ENCODE measurements at regions not wholly inside any gene's neighbourhood (a gene's known extent, or its start where the extent isn't known, plus 50 kb on each side); places are given as distances from the start of the nearest gene placed in this dataset.

DNA sequence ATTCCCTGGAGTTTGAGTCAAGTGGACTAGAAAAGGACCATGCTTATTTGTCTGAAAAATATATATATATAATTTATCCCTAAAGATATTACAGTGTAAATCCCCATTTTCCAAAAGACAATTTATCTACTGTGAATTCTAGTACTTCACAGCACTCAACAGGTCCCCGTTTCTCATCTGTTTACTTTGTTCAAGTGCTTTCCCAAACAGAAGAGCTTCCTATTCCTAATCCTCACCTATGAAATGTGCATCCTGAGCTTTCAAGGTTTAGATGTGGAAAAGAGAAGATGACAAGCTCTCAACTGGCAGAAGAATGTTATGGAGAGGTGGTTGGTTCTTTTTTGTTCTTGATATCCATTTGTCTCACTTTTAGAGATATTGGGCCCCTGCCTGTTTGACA is 401.6 kb upstream of the ZNF608 start:
- intact Hi-C loops (cut with DNase I), result no loop called here
- Histone ChIP-seq H3K9me3 (no peaks in the 10 kb centered on the region), H3K4me3 (no peak overlapping the region), H3K4me1 (peaks cover 0 to 14% (median 0%) of the 10 kb centered on the region in 4 donors), H3K36me3 (no peaks in the 10 kb centered on the region), H3K27me3 (no peaks in the 10 kb centered on the region), H3K27ac (replicated peaks in 1 of 4) (no peak overlapping the region)
- no peak for DNase-seq (ENCODE audit: extremely low spot score)
- TF ChIP-seq POLR2AphosphoS5 (IDR thresholded peaks at IDR 0.05) (no peak), EP300 (IDR thresholded peaks at IDR 0.05) (no peak), POLR2A (IDR thresholded peaks at IDR 0.05; ENCODE audit: low read depth) (no peak)
- TF ChIP-seq, protein P1, sequence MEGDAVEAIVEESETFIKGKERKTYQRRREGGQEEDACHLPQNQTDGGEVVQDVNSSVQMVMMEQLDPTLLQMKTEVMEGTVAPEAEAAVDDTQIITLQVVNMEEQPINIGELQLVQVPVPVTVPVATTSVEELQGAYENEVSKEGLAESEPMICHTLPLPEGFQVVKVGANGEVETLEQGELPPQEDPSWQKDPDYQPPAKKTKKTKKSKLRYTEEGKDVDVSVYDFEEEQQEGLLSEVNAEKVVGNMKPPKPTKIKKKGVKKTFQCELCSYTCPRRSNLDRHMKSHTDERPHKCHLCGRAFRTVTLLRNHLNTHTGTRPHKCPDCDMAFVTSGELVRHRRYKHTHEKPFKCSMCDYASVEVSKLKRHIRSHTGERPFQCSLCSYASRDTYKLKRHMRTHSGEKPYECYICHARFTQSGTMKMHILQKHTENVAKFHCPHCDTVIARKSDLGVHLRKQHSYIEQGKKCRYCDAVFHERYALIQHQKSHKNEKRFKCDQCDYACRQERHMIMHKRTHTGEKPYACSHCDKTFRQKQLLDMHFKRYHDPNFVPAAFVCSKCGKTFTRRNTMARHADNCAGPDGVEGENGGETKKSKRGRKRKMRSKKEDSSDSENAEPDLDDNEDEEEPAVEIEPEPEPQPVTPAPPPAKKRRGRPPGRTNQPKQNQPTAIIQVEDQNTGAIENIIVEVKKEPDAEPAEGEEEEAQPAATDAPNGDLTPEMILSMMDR (IDR thresholded peaks at IDR 0.05), result no peak
- WGBS, result 70% methylated on average over 1 of the region's 1 CpG

DNA sequence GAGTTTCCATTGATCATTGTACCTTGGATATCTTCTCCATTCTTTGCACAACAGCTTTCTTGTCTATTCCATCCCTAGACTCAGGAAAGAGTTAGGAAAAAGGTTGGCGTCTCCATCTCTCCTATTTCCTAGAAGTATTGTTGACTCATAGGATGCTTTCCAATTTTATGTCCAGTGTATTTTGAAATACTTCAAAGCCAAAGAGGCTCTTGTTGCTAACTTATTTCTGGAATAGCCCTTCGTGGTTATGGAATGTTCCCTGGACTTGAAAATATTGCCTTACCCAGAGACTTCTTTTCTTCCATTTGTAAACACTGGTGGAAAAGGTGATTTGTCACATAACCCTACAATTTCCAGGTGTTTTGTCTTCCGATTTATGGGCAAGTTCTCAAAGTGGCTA is 402.3 kb upstream of the ZNF608 start:
- H3K27me3 ChIP-seq, result no peaks in the 10 kb centered on the region
- H3K4me1 ChIP-seq, result peaks cover 0 to 14% (median 0%) of the 10 kb centered on the region in 4 donors
- DNase-seq (ENCODE audit: extremely low spot score), result no peak
- intact Hi-C loops (cut with DNase I), result no loop called here
- H3K9me3 ChIP-seq, result no peaks in the 10 kb centered on the region
- no peak overlapping the region for H3K4me3 ChIP-seq
- no peak overlapping the region for H3K27ac ChIP-seq (replicated peaks in 1 of 4)
- H3K36me3 ChIP-seq, result no peaks in the 10 kb centered on the region
- 69% methylated on average over 3 of the region's 3 CpGs for WGBS
- TF ChIP-seq POLR2AphosphoS5 (IDR thresholded peaks at IDR 0.05) (no peak), EP300 (IDR thresholded peaks at IDR 0.05) (no peak), POLR2A (IDR thresholded peaks at IDR 0.05; ENCODE audit: low read depth) (no peak)
- TF ChIP-seq, protein P1 (IDR thresholded peaks at IDR 0.05), result no peak

DNA sequence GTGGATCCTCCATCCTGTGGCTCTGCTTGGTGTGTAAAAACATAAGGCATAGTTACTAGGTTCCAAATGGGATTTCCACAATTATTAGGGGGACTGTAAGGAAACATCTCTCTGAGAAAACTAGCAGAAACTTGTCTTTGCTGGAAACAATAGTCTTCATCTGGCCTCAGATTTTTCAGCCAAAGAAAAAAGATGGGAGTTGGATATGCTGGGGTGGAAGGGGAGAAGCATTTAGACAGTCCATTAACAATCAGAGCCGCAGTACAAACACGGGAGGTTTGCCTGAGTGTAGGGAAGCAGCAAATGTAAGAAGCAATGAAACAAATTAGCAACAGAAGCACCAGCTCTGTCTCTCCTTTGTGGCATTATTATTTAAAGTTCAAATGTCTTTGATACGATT is 402.7 kb upstream of the ZNF608 start:
- no peak overlapping the region for H3K27ac ChIP-seq (replicated peaks in 1 of 4)
- intact Hi-C loops (cut with DNase I), result no loop called here
- no peak for DNase-seq (ENCODE audit: extremely low spot score)
- H3K4me1 ChIP-seq, result peaks cover 0 to 14% (median 0%) of the 10 kb centered on the region in 4 donors
- H3K4me3 ChIP-seq, result no peak overlapping the region
- no peaks in the 10 kb centered on the region for H3K27me3 ChIP-seq
- TF ChIP-seq, protein P1 (IDR thresholded peaks at IDR 0.05), result no peak
- TF ChIP-seq POLR2A (IDR thresholded peaks at IDR 0.05; ENCODE audit: low read depth) (no peak), POLR2AphosphoS5 (IDR thresholded peaks at IDR 0.05) (no peak), EP300 (IDR thresholded peaks at IDR 0.05) (no peak)
- no peaks in the 10 kb centered on the region for H3K9me3 ChIP-seq
- no peaks in the 10 kb centered on the region for H3K36me3 ChIP-seq
- 70% methylated on average over 3 of the region's 3 CpGs for WGBS

DNA sequence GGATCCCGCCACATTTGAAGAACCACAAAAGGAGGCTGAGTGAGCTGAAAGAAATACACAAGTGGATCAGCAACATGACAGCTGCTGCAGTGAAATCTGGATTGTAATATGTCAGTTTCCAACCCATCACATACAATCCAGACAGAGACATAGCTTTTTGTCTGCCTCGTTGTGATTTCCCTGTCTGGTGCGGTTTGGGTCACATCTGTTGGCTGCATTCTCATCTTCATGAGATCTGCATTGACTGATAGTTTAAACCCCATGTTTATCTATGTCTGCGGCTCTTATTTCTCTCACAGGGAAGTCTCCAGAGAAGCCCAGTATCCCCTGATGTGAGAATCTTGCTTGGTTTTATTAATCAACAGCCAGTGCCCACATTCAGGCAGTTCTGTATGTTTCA is 403.1 kb upstream of the ZNF608 start:
- Histone ChIP-seq H3K36me3 (no peaks in the 10 kb centered on the region), H3K4me3 (no peak overlapping the region), H3K27me3 (no peaks in the 10 kb centered on the region), H3K27ac (replicated peaks in 1 of 4) (no peak overlapping the region), H3K4me1 (peaks cover 0 to 14% (median 0%) of the 10 kb centered on the region in 4 donors), H3K9me3 (no peaks in the 10 kb centered on the region)
- TF ChIP-seq, protein P1 (IDR thresholded peaks at IDR 0.05), result no peak
- TF ChIP-seq EP300 (IDR thresholded peaks at IDR 0.05), result no peak
- TF ChIP-seq POLR2AphosphoS5 (IDR thresholded peaks at IDR 0.05), result no peak
- TF ChIP-seq POLR2A (IDR thresholded peaks at IDR 0.05; ENCODE audit: low read depth), result no peak
- 63% methylated on average over 4 of the region's 4 CpGs for WGBS
- DNase-seq (ENCODE audit: extremely low spot score), result no peak
- intact Hi-C loops (cut with DNase I), result no loop called here

DNA sequence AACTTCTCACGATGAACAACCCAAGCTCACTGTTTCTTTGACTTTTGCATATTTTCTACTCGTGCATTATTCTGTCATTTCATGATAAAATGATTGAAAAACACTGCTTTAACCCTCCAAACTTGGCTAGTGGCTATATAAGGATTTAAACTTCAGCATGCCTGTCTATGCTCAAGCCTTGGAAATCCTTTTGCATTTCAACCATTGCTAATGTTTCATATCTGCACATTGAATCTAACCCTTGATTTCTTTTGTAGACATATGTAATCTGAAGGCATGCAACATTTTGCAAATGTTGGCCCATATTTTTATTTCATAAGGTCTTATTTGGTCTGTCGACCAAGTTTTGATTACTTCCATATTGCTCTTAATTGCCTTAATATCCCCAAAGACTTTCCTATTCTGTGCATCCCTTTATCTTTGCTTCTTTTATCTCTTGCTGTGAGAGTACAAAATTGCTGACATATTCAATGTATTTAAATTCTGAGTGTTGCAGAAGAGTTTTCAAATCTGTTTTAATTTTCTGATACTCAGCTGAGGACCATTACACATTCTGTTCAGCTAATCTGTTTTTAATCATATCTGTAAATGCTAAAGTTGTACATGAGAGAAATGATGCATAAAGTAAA is 403.7 kb upstream of the ZNF608 start:
- DNase-seq (ENCODE audit: extremely low spot score), result no peak

More for the DNA sequence above, 403.7 kb upstream of the ZNF608 start:
- H3K4me3 ChIP-seq, result no peak overlapping the region
- no peaks in the 10 kb centered on the region for H3K36me3 ChIP-seq
- 71% methylated on average over 3 of the region's 3 CpGs for WGBS
- H3K27ac ChIP-seq (replicated peaks in 1 of 4), result no peak overlapping the region
- peaks cover 0 to 14% (median 0%) of the 10 kb centered on the region in 4 donors for H3K4me1 ChIP-seq
- intact Hi-C loops (cut with DNase I), result no loop called here
- no peak for TF ChIP-seq EP300 (IDR thresholded peaks at IDR 0.05)
- TF ChIP-seq, protein P1 (IDR thresholded peaks at IDR 0.05), result no peak
- TF ChIP-seq POLR2AphosphoS5 (IDR thresholded peaks at IDR 0.05), result no peak
- no peak for TF ChIP-seq POLR2A (IDR thresholded peaks at IDR 0.05; ENCODE audit: low read depth)
- no peaks in the 10 kb centered on the region for H3K9me3 ChIP-seq
- no peaks in the 10 kb centered on the region for H3K27me3 ChIP-seq

Measured in esophagus muscularis mucosa (tissue), 4 donors.